Upper lobe of left lung (tissue), 4 donors: ENCODE measurements at regions not wholly inside any gene's neighbourhood (a gene's known extent, or its start where the extent isn't known, plus 50 kb on each side); places are given as distances from the start of the nearest gene placed in this dataset.

ENCODE experiments used
- EP300 ChIP-seq, 4 donors: sonication (generic); formaldehyde crosslinking; IDR thresholded peaks; one replicate each; pipeline ENCODE4 v1.5.1; 2017; ENCODE audit warnings: antibody characterized with exemption in 4 of 4, control low read depth in 2 of 4
- POLR2A ChIP-seq, 4 donors: fragments of 450-650 bp; IDR thresholded peaks; one replicate each; pipeline ENCODE4 v1.5.1; 2016 to 2017; ENCODE audit warnings: antibody characterized with exemption in 4 of 4, mild to moderate bottlenecking in 2 of 4
- POLR2AphosphoS5 ChIP-seq, 2 donors: sonication (generic); formaldehyde crosslinking; IDR thresholded peaks; one replicate each; pipeline ENCODE4 v1.5.1; 2017; ENCODE audit warnings: antibody characterized with exemption in 2 of 2
- TF ChIP-seq, protein P1 (sequence below), 6 experiments: fragments of 450-650 bp in 4 of 6; fragments of 200-600 bp in 2 of 6; sonication (generic) in 2 of 6; IDR thresholded peaks; one replicate each; pipeline ENCODE4 v1.5.1; 2016 to 2019; ENCODE audit warnings: antibody characterized with exemption in 6 of 6

DNA sequence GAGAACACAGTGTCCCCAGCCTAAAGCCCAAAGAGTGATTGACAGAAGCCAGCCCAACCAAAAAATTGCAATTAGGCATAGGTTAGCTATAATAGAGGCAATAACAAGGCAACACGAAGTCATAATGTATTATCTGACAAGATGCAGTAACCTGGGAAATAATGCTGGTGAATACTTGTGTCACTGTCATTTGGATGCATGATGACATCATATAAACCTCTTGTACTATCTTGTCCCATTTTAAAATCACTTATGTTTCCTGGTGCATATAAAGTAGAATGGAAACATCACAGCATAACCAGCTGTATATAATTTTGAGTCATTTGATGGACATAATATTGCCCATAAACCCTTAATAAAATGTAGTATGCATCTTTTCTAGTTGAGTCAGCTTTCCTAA, 1138.3 kb upstream of the LRRTM3 start:
- TF ChIP-seq, protein P1, sequence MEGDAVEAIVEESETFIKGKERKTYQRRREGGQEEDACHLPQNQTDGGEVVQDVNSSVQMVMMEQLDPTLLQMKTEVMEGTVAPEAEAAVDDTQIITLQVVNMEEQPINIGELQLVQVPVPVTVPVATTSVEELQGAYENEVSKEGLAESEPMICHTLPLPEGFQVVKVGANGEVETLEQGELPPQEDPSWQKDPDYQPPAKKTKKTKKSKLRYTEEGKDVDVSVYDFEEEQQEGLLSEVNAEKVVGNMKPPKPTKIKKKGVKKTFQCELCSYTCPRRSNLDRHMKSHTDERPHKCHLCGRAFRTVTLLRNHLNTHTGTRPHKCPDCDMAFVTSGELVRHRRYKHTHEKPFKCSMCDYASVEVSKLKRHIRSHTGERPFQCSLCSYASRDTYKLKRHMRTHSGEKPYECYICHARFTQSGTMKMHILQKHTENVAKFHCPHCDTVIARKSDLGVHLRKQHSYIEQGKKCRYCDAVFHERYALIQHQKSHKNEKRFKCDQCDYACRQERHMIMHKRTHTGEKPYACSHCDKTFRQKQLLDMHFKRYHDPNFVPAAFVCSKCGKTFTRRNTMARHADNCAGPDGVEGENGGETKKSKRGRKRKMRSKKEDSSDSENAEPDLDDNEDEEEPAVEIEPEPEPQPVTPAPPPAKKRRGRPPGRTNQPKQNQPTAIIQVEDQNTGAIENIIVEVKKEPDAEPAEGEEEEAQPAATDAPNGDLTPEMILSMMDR (IDR thresholded peaks at IDR 0.05), result no peak
- TF ChIP-seq POLR2AphosphoS5 (IDR thresholded peaks at IDR 0.05) (no peak), POLR2A (IDR thresholded peaks at IDR 0.05) (no peak), EP300 (IDR thresholded peaks at IDR 0.05) (no peak)
